H9 (cell line): ENCODE measurements at regions not wholly inside any gene's neighbourhood (a gene's known extent, or its start where the extent isn't known, plus 50 kb on each side); places are given as distances from the start of the nearest gene placed in this dataset.

ENCODE experiments used
- DNase-seq: peaks from one replicate; pipeline ENCODE4 v3.0.0-alpha.2; 2017
- H2AFZ ChIP-seq: one replicate; pipeline ENCODE4 v1.6.1; 2013; ENCODE audit warnings: mild to moderate bottlenecking, low read length, control low read depth, moderate library complexity
- H2AK5ac ChIP-seq: 2 replicates; pipeline ENCODE4 v1.6.1; 2013; ENCODE audit warnings: low read length, control low read depth, mixed read lengths; ENCODE audit not compliant: insufficient read length
- H2BK120ac ChIP-seq: one replicate; pipeline ENCODE4 v1.6.1; 2013; ENCODE audit warnings: low read depth, mild to moderate bottlenecking, low read length, control low read depth, inconsistent platforms; ENCODE audit not compliant: poor library complexity, severe bottlenecking
- H2BK12ac ChIP-seq: 2 replicates; pipeline ENCODE4 v1.6.1; 2013; ENCODE audit warnings: low read length, control low read depth, mixed read lengths, low read depth; ENCODE audit not compliant: insufficient read length
- H2BK15ac ChIP-seq: 2 replicates; pipeline ENCODE4 v1.6.1; 2013; ENCODE audit warnings: low read depth, low read length, control low read depth
- H2BK20ac ChIP-seq: one replicate; pipeline ENCODE4 v1.6.1; 2013; ENCODE audit warnings: low read depth, mild to moderate bottlenecking, low read length, control low read depth, inconsistent platforms; ENCODE audit not compliant: poor library complexity, severe bottlenecking
- H2BK5ac ChIP-seq: 2 replicates; pipeline ENCODE4 v1.6.1; 2013; ENCODE audit warnings: low read length, control low read depth, mixed read lengths; ENCODE audit not compliant: insufficient read length
- H3K14ac ChIP-seq: 2 replicates; pipeline ENCODE4 v1.6.1; 2013; ENCODE audit warnings: low read length, control low read depth; ENCODE audit not compliant: insufficient read depth
- H3K18ac ChIP-seq: 2 replicates; pipeline ENCODE4 v1.6.1; 2013; ENCODE audit warnings: low read depth, mild to moderate bottlenecking, mixed read lengths, low read length, control low read depth; ENCODE audit not compliant: insufficient read length
- H3K23ac ChIP-seq: 2 replicates; pipeline ENCODE4 v1.6.1; 2013; ENCODE audit warnings: low read length, control low read depth, mixed read lengths, low read depth; ENCODE audit not compliant: insufficient read length
- H3K23me2 ChIP-seq: 2 replicates; pipeline ENCODE4 v1.6.1; 2013; ENCODE audit warnings: low read depth, mild to moderate bottlenecking, mixed read lengths, low read length, control low read depth; ENCODE audit not compliant: insufficient read length, poor library complexity, severe bottlenecking
- H3K27ac ChIP-seq: 2 replicates; pipeline ENCODE4 v1.5.1; 2013; ENCODE audit warnings: low read length, control low read depth, mixed read lengths, low read depth; ENCODE audit not compliant: insufficient read length
- H3K27me3 ChIP-seq: 2 replicates; pipeline ENCODE4 v1.6.1; 2013; ENCODE audit warnings: low read length, control low read depth, inconsistent platforms; ENCODE audit not compliant: insufficient read depth
- H3K4ac ChIP-seq: 2 replicates; pipeline ENCODE4 v1.6.1; 2013; ENCODE audit warnings: low read depth, mild to moderate bottlenecking, control low read depth, inconsistent platforms, low read length, moderate library complexity
- H3K4me1 ChIP-seq: 2 replicates; pipeline ENCODE4 v1.6.1; 2013; ENCODE audit warnings: low read length, control low read depth, inconsistent platforms; ENCODE audit not compliant: insufficient read depth
- H3K4me2 ChIP-seq: 2 replicates; pipeline ENCODE4 v1.6.1; 2013; ENCODE audit warnings: low read length, control low read depth, mixed read lengths; ENCODE audit not compliant: insufficient read length, insufficient read depth
- H3K56ac ChIP-seq: 2 replicates; pipeline ENCODE4 v1.6.1; 2013; ENCODE audit warnings: low read depth, mild to moderate bottlenecking, mixed read lengths, low read length, control low read depth; ENCODE audit not compliant: insufficient read length
- H3K79me1 ChIP-seq: 2 replicates; pipeline ENCODE4 v1.6.1; 2013; ENCODE audit warnings: low read depth, mild to moderate bottlenecking, moderate library complexity, low read length, control low read depth, inconsistent platforms; ENCODE audit not compliant: insufficient read depth, poor library complexity, severe bottlenecking
- H3K79me2 ChIP-seq: 2 replicates; pipeline ENCODE4 v1.6.1; 2013; ENCODE audit warnings: low read length, control low read depth, inconsistent platforms; ENCODE audit not compliant: insufficient read depth
- H3K9ac ChIP-seq: 2 replicates; pipeline ENCODE4 v1.6.1; 2013; ENCODE audit warnings: low read length, control low read depth, mixed read lengths; ENCODE audit not compliant: insufficient read length; ENCODE audit errors: extremely low read depth
- H3K9me3 ChIP-seq: one replicate; pipeline ENCODE4 v1.6.1; 2013; ENCODE audit warnings: low read depth, low read length, inconsistent platforms; ENCODE audit not compliant: control insufficient read depth
- H3T11ph ChIP-seq: one replicate; pipeline ENCODE4 v1.6.1; 2013; ENCODE audit warnings: mild to moderate bottlenecking, low read length, control low read depth, inconsistent platforms
- H4K20me1 ChIP-seq: one replicate; pipeline ENCODE4 v1.6.1; 2013; ENCODE audit not compliant: control insufficient read depth, insufficient read length, insufficient read depth
- H4K5ac ChIP-seq: 2 replicates; pipeline ENCODE4 v1.6.1; 2013; ENCODE audit warnings: low read depth, mild to moderate bottlenecking, mixed read lengths, low read length, control low read depth; ENCODE audit not compliant: insufficient read length
- H4K8ac ChIP-seq: replicated peaks from 2 replicates; pipeline ENCODE4 v1.6.1; 2013; ENCODE audit warnings: low read length, control low read depth, mixed read lengths, low read depth; ENCODE audit not compliant: insufficient read length
- H4K91ac ChIP-seq: 2 replicates; pipeline ENCODE4 v1.6.1; 2013; ENCODE audit warnings: low read depth, mild to moderate bottlenecking, moderate library complexity, mixed read lengths, low read length, control low read depth; ENCODE audit not compliant: insufficient read length
- H3K27ac Mint-ChIP-seq, 3 experiments: 2 replicates in 2 of 3; 3 replicates in 1 of 3; pipeline ENCODE4 v1.8.0; 2020 to 2021; ENCODE audit warnings: mixed read lengths in 3 of 3, mild to moderate bottlenecking in 1 of 3, moderate library complexity in 1 of 3
- H3K27me3 Mint-ChIP-seq: 2 replicates; pipeline ENCODE4 v1.8.0; 2021; ENCODE audit warnings: low read depth, mild to moderate bottlenecking, moderate library complexity, mixed read lengths
- H3K36me3 Mint-ChIP-seq, 3 experiments: 2 replicates in 2 of 3; 3 replicates in 1 of 3; pipeline ENCODE4 v1.8.0; 2020 to 2021; ENCODE audit warnings: low read depth in 3 of 3, mixed read lengths in 3 of 3; ENCODE audit not compliant: insufficient read depth in 1 of 3
- H3K4me1 Mint-ChIP-seq, 2 experiments: 2 replicates each; pipeline ENCODE4 v1.8.0; 2020; ENCODE audit warnings: mixed read lengths in 2 of 2
- H3K4me3 Mint-ChIP-seq, 2 experiments: 2 replicates in 1 of 2; 3 replicates in 1 of 2; pipeline ENCODE4 v1.8.0; 2020 to 2021; ENCODE audit warnings: mild to moderate bottlenecking in 2 of 2, mixed read lengths in 2 of 2, moderate library complexity in 1 of 2
- H3K9me3 Mint-ChIP-seq, 2 experiments: 2 replicates in 1 of 2; 3 replicates in 1 of 2; pipeline ENCODE4 v1.8.0; 2020; ENCODE audit warnings: mild to moderate bottlenecking in 2 of 2, mixed read lengths in 2 of 2, moderate library complexity in 1 of 2
- WGBS: extraction: QIAGEN DNeasy Blood & Tissue Kit; methylation state at CpG from one replicate; pipeline ENCODE4 v1.1.7; 2013; ENCODE audit warnings: missing lambda C conversion rate, low lambda C conversion rate, mixed read lengths; ENCODE audit not compliant: insufficient read length; ENCODE audit errors: extremely low coverage; 5-methylcytosine and 5-hydroxymethylcytosine counted together
- TF ChIP-seq, protein P1 (sequence below): fragments of 200-600 bp; sonication (generic); conservative IDR thresholded peaks from 3 replicates; pipeline ENCODE4 v1.8.0; 2021; ENCODE audit warnings: antibody characterized with exemption, mild to moderate bottlenecking

DNA sequence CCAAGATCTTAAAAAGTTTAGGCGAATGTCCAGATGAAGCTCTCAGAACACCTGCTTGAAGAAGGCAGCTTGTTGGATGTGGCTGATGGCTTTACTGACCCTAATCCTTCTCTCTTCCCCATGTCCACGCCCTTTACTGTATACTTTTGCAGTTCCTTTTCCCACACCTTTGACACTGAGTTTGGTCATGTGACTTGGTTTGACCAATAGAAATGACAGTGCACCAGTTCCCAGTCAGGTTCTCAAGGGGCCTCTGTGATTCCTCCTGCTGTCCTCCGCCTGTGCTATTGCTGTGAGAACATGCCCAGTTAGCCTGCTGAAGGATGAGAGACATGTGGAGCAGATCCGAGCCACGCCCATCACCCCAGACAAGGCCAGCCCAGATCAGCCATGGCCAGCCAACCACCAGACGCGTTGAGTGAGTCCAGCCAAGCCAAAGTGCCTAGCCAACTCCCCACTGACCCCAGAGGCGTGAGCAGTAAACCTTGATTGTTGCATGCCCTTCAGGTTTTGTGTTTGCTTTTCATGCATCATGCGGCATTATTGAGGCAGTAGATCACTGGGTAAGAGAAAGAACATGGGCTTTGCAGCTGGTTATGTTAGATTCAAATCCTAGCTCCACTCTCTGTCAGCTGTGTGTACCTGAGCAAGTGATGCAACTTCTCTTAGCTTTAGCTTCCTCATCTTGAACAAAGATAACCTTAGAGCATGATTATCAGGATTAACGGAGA lies 258.0 kb upstream of the SIX2 start:
- no peak overlapping the region for H3K23ac ChIP-seq
- no peak overlapping the region for H2BK120ac ChIP-seq
- H4K8ac ChIP-seq: no peak overlapping the region
- H2BK5ac ChIP-seq: no peak overlapping the region
- no peak overlapping the region for H3K4me2 ChIP-seq
- H3K9me3 ChIP-seq: no peaks in the 10 kb centered on the region
- H3K27me3 Mint-ChIP-seq: peaks cover 7% of the 10 kb centered on the region
- H3K4me3 Mint-ChIP-seq: no peak overlapping the region
- no peaks in the 10 kb centered on the region for H3K23me2 ChIP-seq
- no peaks in the 10 kb centered on the region for H4K20me1 ChIP-seq
- no peak overlapping the region for H4K91ac ChIP-seq
- H3T11ph ChIP-seq: no peak overlapping the region
- H3K9me3 Mint-ChIP-seq: peaks cover 3% of the 10 kb centered on the region in 2 experiments; a peak in 2 of 5 replicates
- H2BK20ac ChIP-seq: no peak overlapping the region
- H3K4me1 ChIP-seq: no peaks in the 10 kb centered on the region
- TF ChIP-seq, protein P1, sequence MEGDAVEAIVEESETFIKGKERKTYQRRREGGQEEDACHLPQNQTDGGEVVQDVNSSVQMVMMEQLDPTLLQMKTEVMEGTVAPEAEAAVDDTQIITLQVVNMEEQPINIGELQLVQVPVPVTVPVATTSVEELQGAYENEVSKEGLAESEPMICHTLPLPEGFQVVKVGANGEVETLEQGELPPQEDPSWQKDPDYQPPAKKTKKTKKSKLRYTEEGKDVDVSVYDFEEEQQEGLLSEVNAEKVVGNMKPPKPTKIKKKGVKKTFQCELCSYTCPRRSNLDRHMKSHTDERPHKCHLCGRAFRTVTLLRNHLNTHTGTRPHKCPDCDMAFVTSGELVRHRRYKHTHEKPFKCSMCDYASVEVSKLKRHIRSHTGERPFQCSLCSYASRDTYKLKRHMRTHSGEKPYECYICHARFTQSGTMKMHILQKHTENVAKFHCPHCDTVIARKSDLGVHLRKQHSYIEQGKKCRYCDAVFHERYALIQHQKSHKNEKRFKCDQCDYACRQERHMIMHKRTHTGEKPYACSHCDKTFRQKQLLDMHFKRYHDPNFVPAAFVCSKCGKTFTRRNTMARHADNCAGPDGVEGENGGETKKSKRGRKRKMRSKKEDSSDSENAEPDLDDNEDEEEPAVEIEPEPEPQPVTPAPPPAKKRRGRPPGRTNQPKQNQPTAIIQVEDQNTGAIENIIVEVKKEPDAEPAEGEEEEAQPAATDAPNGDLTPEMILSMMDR: no peak
- H2BK12ac ChIP-seq: no peak overlapping the region
- 0 out of 7 replicates have a peak, but pooled peaks cover 0 to 4% (median 0%) of the 10 kb centered on the region in 3 experiments for H3K36me3 Mint-ChIP-seq
- H3K4ac ChIP-seq: no peak overlapping the region
- no peak overlapping the region for H2AK5ac ChIP-seq
- no peaks in the 10 kb centered on the region for H3K79me1 ChIP-seq
- WGBS: no CpG with 5 or more reads among the region's 10 CpGs
- peaks cover 14 to 19% of the 10 kb centered on the region in 2 experiments for H3K4me1 Mint-ChIP-seq
- no peak overlapping the region for H3K9ac ChIP-seq
- H3K27ac ChIP-seq: no peak overlapping the region
- no peak overlapping the region for H2BK15ac ChIP-seq
- H3K27me3 ChIP-seq: no peaks in the 10 kb centered on the region
- no peak overlapping the region for H2AFZ ChIP-seq
- DNase-seq: no peak
- H4K5ac ChIP-seq: no peak overlapping the region
- no peak overlapping the region for H3K27ac Mint-ChIP-seq
- H3K14ac ChIP-seq: no peak overlapping the region
- no peak overlapping the region for H3K56ac ChIP-seq
- no peaks in the 10 kb centered on the region for H3K79me2 ChIP-seq
- no peak overlapping the region for H3K18ac ChIP-seq
